GM10266 (cell line): ENCODE measurements at regions not wholly inside any gene's neighbourhood (a gene's known extent, or its start where the extent isn't known, plus 50 kb on each side); places are given as distances from the start of the nearest gene placed in this dataset.

ENCODE experiments used
- DNase-seq: peaks from one replicate; pipeline ENCODE4 v3.0.0; 2012; ENCODE audit errors: extremely low spot score
- TF ChIP-seq, protein P1 (sequence below): IDR thresholded peaks from 2 replicates; pipeline ENCODE4 v1.5.1; 2012; ENCODE audit warnings: mild to moderate bottlenecking, low read depth; ENCODE audit not compliant: control insufficient read depth, insufficient read depth; ENCODE audit errors: missing control alignments

- TF ChIP-seq, protein P1, sequence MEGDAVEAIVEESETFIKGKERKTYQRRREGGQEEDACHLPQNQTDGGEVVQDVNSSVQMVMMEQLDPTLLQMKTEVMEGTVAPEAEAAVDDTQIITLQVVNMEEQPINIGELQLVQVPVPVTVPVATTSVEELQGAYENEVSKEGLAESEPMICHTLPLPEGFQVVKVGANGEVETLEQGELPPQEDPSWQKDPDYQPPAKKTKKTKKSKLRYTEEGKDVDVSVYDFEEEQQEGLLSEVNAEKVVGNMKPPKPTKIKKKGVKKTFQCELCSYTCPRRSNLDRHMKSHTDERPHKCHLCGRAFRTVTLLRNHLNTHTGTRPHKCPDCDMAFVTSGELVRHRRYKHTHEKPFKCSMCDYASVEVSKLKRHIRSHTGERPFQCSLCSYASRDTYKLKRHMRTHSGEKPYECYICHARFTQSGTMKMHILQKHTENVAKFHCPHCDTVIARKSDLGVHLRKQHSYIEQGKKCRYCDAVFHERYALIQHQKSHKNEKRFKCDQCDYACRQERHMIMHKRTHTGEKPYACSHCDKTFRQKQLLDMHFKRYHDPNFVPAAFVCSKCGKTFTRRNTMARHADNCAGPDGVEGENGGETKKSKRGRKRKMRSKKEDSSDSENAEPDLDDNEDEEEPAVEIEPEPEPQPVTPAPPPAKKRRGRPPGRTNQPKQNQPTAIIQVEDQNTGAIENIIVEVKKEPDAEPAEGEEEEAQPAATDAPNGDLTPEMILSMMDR = no peak
- no peak for DNase-seq
Observed at GRCh38 chr6:22112461-22112860, 184.4 kb downstream of the PRL start.

DNA sequence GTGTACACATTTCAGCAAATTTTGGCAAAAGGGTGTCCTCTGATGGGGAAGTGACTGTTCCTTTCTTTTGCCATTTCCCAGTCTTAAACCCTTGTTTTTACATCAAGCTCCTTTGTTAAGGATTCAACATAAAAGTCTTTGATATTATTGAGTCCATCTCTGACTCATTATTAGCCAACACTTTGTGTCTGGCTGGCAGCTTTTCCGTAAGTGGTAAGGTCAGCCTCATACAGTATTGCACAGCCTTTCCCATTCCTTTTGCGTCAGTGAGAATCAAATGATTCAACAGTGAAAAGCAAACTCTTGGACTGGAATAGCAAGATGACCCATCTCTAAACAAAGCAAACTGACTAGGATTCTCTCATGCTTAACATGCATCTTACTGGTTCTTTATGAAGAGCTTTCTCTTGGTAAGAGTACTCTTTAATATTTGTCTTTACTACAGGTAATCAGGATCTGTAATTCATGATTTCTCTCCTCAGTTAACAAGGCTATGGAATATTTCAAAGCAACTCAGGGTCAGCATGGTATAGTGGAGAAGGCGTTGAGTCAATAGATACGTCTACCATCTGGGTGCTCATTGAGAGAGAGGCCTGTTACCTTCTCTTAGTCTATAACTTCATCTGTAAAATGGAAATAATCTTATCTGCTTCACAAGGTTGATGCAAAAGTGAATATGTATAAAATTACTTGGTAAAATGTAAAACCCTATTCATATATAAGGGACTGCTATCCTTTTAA, 183.6 kb downstream of the PRL start:
- TF ChIP-seq, protein P1 = no peak
- DNase-seq = no peak

DNA sequence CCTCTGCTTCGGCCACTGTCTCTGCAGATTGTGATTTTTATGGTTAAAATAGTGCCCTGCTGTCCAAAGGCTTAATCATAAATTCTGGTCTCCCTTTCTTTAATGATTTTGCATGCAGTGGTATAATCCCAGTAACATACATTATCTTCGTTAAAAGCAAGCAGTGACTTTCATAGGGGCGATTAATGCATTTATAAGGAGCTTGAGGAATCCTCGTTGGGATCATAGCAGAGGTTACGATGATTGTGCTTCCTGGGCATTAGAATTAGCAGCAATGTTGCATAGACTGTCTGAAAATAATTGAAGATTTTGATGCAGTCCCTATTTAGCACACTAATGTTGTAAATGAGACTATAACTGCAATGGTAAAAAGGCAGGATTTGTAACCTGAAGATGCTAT, 181.3 kb downstream of the PRL start:
- DNase-seq = no peak
- TF ChIP-seq, protein P1 = no peak

- DNase-seq = no peak
- TF ChIP-seq, protein P1 = no peak
Observed at GRCh38 chr6:22117631-22118030, 179.2 kb downstream of the PRL start.

DNA sequence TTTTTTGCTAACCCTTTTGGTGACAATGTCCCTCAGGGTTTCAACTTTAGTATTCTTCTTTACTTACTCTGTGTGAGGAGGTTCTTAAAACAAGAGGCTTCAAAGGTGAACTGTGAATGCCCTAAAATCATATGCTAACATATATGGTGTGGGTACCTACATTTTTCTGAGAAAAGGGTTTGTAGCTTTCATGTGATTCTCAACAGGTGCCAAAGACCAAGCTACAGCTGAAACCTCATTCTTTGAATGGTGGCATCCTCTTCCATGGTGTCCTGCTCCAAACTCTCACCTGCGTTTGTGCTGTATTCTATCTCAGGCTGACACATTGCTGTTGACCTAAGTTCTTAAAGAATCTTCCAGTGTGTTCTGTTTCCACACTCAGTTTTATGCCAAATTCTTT, 177.3 kb downstream of the PRL start:
- TF ChIP-seq, protein P1 = no peak
- DNase-seq = no peak

GRCh38 chr6:22124756-22125155, 172.1 kb downstream of the PRL start:
- DNase-seq = no peak
- TF ChIP-seq, protein P1 = no peak

GRCh38 chr6:22126910-22127309, 169.9 kb downstream of the PRL start:
- no peak for DNase-seq
- TF ChIP-seq, protein P1 = no peak
